ENCODE measurements at regions not wholly inside any gene's neighbourhood (a gene's known extent, or its start where the extent isn't known, plus 50 kb on each side); places are given as distances from the start of the nearest gene placed in this dataset.

GRCh38 chr6:81228912-81229555, 523.4 kb downstream of the TENT5A start:
- no peak overlapping the region for H3K27ac ChIP-seq (ENCODE audit: extremely low read depth, low read depth, low read length)
- POLR2A ChIA-PET, result no interaction called here
- no peaks in the 10 kb centered on the region for H3K36me3 ChIP-seq (ENCODE audit: control insufficient read depth in 2 of 2, insufficient read depth in 1 of 2, low read length in 2 of 2)
- CTCF ChIA-PET, result no interaction called here
- H3K4me3 ChIP-seq (ENCODE audit: low read depth, low read length), result no peak overlapping the region
- H3K4me1 ChIP-seq (ENCODE audit: control insufficient read depth, insufficient read depth, low read length), result no peaks in the 10 kb centered on the region
- H3K9me3 ChIP-seq (ENCODE audit: control insufficient read depth, insufficient read depth, low read depth, low read length), result no peaks in the 10 kb centered on the region
- TF ChIP-seq, protein P1, sequence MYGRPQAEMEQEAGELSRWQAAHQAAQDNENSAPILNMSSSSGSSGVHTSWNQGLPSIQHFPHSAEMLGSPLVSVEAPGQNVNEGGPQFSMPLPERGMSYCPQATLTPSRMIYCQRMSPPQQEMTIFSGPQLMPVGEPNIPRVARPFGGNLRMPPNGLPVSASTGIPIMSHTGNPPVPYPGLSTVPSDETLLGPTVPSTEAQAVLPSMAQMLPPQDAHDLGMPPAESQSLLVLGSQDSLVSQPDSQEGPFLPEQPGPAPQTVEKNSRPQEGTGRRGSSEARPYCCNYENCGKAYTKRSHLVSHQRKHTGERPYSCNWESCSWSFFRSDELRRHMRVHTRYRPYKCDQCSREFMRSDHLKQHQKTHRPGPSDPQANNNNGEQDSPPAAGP (tag by site-specific recombination; IDR thresholded peaks at IDR 0.05), result no peak
- TF ChIP-seq ZEB2 (tag by site-specific recombination; IDR thresholded peaks at IDR 0.05) (no peak), ZNF404 (tag by site-specific recombination; IDR thresholded peaks at IDR 0.05) (no peak)

- ChIA-PET CTCF (interaction anchor here (0.7 kb wide), 1 partner anchor 318 kb away, joined by 3 read pairs; no protein-coding TSS in a partner anchor), POLR2A (no interaction called here)
- Histone ChIP-seq H3K36me3 (ENCODE audit: control insufficient read depth in 2 of 2, insufficient read depth in 1 of 2, low read length in 2 of 2) (no peaks in the 10 kb centered on the region), H3K4me1 (ENCODE audit: control insufficient read depth, insufficient read depth, low read length) (no peaks in the 10 kb centered on the region), H3K4me3 (ENCODE audit: low read depth, low read length) (no peak overlapping the region), H3K9me3 (ENCODE audit: control insufficient read depth, insufficient read depth, low read depth, low read length) (no peaks in the 10 kb centered on the region), H3K27ac (ENCODE audit: extremely low read depth, low read depth, low read length) (no peak overlapping the region)
- TF ChIP-seq, protein P2, sequence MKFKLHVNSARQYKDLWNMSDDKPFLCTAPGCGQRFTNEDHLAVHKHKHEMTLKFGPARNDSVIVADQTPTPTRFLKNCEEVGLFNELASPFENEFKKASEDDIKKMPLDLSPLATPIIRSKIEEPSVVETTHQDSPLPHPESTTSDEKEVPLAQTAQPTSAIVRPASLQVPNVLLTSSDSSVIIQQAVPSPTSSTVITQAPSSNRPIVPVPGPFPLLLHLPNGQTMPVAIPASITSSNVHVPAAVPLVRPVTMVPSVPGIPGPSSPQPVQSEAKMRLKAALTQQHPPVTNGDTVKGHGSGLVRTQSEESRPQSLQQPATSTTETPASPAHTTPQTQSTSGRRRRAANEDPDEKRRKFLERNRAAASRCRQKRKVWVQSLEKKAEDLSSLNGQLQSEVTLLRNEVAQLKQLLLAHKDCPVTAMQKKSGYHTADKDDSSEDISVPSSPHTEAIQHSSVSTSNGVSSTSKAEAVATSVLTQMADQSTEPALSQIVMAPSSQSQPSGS (tag by site-specific recombination; IDR thresholded peaks at IDR 0.05; ENCODE audit: low read depth), result no peak
- TF ChIP-seq ZNF629 (tag by site-specific recombination; IDR thresholded peaks at IDR 0.05) (no peak), ZNF148 (tag by site-specific recombination; IDR thresholded peaks at IDR 0.05; ENCODE audit: borderline replicate concordance) (no peak), ZBTB8A (tag by site-specific recombination; IDR thresholded peaks at IDR 0.05) (no peak), ZNF843 (tag by site-specific recombination; IDR thresholded peaks at IDR 0.05) (no peak), ZNF529 (tag by site-specific recombination; IDR thresholded peaks at IDR 0.05; ENCODE audit: insufficient replicate concordance) (no peak), ZSCAN16 (tag by site-specific recombination; IDR thresholded peaks at IDR 0.05) (no peak), ZNF624 (tag by site-specific recombination; IDR thresholded peaks at IDR 0.05) (no peak), ZBTB49 (tag by site-specific recombination; IDR thresholded peaks at IDR 0.05; ENCODE audit: low read depth) (no peak), ZNF600 (tag by site-specific recombination; IDR thresholded peaks at IDR 0.05) (no peak), ZFP69B (tag by site-specific recombination; IDR thresholded peaks at IDR 0.05) (no peak), ZNF311 (tag by site-specific recombination; IDR thresholded peaks at IDR 0.05; ENCODE audit: borderline replicate concordance) (no peak), ZNF37A (tag by site-specific recombination; IDR thresholded peaks at IDR 0.05) (no peak)
Measured at GRCh38 chr6:81226957-81227356, 525.5 kb downstream of the TENT5A start.
